K562 (cell line): ENCODE measurements at regions not wholly inside any gene's neighbourhood (a gene's known extent, or its start where the extent isn't known, plus 50 kb on each side); places are given as distances from the start of the nearest gene placed in this dataset.

ENCODE experiments used
- FOXK1 ChIP-seq: sonication (generic); formaldehyde crosslinking; IDR thresholded peaks from 2 replicates; pipeline ENCODE4 v1.8.0; 2022; ENCODE audit warnings: missing genetic modification reagents, mild to moderate bottlenecking, borderline replicate concordance
- ZNF175 ChIP-seq: fragments of 200-800 bp; sonication (Bioruptor generic); IDR thresholded peaks from 2 replicates; pipeline ENCODE4 v1.6.1; 2016; ENCODE audit warnings: low read depth, mild to moderate bottlenecking, missing genetic modification characterization, missing compliant biosample characterization
- ZZZ3 ChIP-seq: fragments of 450-650 bp; IDR thresholded peaks from 2 replicates; pipeline ENCODE4 v1.6.1; 2016; ENCODE audit warnings: antibody characterized with exemption, mild to moderate bottlenecking, moderate library complexity
- TF ChIP-seq, protein P1 (sequence below), 3 experiments: IDR thresholded peaks in 2 of 3; conservative IDR thresholded peaks in 1 of 3; 2 replicates each; pipeline ENCODE4 v1.5.1; 2011 to 2012; ENCODE audit warnings: low read length in 3 of 3, mild to moderate bottlenecking in 3 of 3, control low read depth in 2 of 3, improper control_type of control experiment in 1 of 3, inconsistent platforms in 1 of 3, low read depth in 1 of 3, mixed read lengths in 1 of 3, moderate library complexity in 1 of 3; ENCODE audit not compliant: insufficient read depth in 2 of 3
- TF ChIP-seq, protein P2 (sequence below): fragments of 450-650 bp; IDR thresholded peaks from 2 replicates; pipeline ENCODE4 v1.6.1; 2014; ENCODE audit warnings: low read depth, mild to moderate bottlenecking, moderate library complexity, borderline replicate concordance

DNA sequence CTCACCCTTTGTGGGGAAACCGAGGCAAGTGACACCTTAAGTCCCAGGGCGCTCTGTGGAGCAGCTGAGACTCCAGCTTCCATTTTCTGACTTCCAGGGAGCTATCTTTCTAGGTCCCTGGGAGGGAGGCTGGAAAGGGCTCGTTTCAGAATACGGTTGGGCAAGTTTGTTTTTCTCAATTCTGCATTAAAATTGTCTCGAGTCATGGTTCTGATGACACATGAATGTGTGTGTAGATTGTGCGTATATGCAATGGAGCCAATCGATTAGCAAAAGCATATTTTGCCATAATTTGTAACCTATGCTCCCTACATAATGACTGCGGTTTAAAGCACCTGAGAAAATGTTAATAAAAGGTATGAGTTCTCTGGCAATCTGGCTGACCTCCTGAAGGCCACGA lies 77.3 kb downstream of the SIK1 start:
- TF ChIP-seq ZNF175 (CRISPR knock-in tag) (no peak), ZZZ3 (no peak), FOXK1 (CRISPR knock-in tag) (no peak)
- TF ChIP-seq, protein P1, sequence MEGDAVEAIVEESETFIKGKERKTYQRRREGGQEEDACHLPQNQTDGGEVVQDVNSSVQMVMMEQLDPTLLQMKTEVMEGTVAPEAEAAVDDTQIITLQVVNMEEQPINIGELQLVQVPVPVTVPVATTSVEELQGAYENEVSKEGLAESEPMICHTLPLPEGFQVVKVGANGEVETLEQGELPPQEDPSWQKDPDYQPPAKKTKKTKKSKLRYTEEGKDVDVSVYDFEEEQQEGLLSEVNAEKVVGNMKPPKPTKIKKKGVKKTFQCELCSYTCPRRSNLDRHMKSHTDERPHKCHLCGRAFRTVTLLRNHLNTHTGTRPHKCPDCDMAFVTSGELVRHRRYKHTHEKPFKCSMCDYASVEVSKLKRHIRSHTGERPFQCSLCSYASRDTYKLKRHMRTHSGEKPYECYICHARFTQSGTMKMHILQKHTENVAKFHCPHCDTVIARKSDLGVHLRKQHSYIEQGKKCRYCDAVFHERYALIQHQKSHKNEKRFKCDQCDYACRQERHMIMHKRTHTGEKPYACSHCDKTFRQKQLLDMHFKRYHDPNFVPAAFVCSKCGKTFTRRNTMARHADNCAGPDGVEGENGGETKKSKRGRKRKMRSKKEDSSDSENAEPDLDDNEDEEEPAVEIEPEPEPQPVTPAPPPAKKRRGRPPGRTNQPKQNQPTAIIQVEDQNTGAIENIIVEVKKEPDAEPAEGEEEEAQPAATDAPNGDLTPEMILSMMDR (IDR thresholded peaks at IDR 0.05 in 2 of 3, conservative IDR thresholded peaks at IDR 0.05 in 1 of 3; ENCODE audit: insufficient read depth in 2 of 3, low read depth in 1 of 3, low read length in 3 of 3), result no peak
- TF ChIP-seq, protein P2, sequence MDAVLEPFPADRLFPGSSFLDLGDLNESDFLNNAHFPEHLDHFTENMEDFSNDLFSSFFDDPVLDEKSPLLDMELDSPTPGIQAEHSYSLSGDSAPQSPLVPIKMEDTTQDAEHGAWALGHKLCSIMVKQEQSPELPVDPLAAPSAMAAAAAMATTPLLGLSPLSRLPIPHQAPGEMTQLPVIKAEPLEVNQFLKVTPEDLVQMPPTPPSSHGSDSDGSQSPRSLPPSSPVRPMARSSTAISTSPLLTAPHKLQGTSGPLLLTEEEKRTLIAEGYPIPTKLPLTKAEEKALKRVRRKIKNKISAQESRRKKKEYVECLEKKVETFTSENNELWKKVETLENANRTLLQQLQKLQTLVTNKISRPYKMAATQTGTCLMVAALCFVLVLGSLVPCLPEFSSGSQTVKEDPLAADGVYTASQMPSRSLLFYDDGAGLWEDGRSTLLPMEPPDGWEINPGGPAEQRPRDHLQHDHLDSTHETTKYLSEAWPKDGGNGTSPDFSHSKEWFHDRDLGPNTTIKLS, result no peak
